Spleen (tissue), 7 donors: ENCODE measurements at regions not wholly inside any gene's neighbourhood (a gene's known extent, or its start where the extent isn't known, plus 50 kb on each side); places are given as distances from the start of the nearest gene placed in this dataset.

ENCODE experiments used
- POLR2A ChIP-seq, 3 donors: fragments of 450-650 bp; IDR thresholded peaks; one replicate each; pipeline ENCODE4 v1.5.1; 2017; ENCODE audit warnings: antibody characterized with exemption in 3 of 3, mild to moderate bottlenecking in 1 of 3
- TF ChIP-seq, protein P1 (sequence below), 11 experiments: fragments of 200-600 bp in 7 of 11; fragments of 450-650 bp in 4 of 11; sonication (generic) in 4 of 11; IDR thresholded peaks in 8 of 11; conservative IDR thresholded peaks in 3 of 11; 1 replicate in 7 of 11; 2 replicates in 4 of 11; pipeline versions ENCODE4 v1.4.0 to v1.8.0; 2016 to 2021; ENCODE audit warnings: antibody characterized with exemption in 11 of 11, inconsistent platforms in 4 of 11, mild to moderate bottlenecking in 1 of 11
- donor health status: DM: no; HTN: no; CAD: no; lungs with moderate emphysema.
- donor health status: DM: no; HTN: no; CAD: no.
- donor health status: DM: no; HTN: no; CAD: no.

DNA sequence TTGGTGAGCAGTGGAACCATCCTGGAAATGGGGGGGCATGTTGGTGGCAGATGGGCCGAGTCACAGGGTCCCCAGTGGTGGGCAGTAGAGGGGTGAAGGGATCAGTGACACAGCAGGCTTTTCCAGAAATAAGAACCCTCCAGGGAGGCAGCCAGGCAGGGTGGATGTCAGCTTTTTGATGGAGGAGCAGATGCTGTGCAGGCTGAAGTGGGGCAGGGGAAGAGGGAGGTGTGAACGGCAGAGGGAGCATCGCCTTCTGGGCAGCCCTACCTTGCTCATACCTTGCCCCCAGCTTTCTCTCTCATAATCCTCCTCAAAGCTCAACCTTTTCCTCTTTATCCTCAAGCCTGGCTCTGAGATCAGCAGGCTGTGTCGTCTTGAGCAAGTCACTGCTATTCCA lies 131.8 kb upstream of the IPO9 start:
- no peak for TF ChIP-seq POLR2A (IDR thresholded peaks at IDR 0.05)
- TF ChIP-seq, protein P1, sequence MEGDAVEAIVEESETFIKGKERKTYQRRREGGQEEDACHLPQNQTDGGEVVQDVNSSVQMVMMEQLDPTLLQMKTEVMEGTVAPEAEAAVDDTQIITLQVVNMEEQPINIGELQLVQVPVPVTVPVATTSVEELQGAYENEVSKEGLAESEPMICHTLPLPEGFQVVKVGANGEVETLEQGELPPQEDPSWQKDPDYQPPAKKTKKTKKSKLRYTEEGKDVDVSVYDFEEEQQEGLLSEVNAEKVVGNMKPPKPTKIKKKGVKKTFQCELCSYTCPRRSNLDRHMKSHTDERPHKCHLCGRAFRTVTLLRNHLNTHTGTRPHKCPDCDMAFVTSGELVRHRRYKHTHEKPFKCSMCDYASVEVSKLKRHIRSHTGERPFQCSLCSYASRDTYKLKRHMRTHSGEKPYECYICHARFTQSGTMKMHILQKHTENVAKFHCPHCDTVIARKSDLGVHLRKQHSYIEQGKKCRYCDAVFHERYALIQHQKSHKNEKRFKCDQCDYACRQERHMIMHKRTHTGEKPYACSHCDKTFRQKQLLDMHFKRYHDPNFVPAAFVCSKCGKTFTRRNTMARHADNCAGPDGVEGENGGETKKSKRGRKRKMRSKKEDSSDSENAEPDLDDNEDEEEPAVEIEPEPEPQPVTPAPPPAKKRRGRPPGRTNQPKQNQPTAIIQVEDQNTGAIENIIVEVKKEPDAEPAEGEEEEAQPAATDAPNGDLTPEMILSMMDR (IDR thresholded peaks at IDR 0.05 in 8 of 11, conservative IDR thresholded peaks at IDR 0.05 in 3 of 11): no peak
